Gastroesophageal sphincter (tissue), 3 donors: ENCODE measurements at regions not wholly inside any gene's neighbourhood (a gene's known extent, or its start where the extent isn't known, plus 50 kb on each side); places are given as distances from the start of the nearest gene placed in this dataset.

Source experiments
- EP300 ChIP-seq: sonication (generic); formaldehyde crosslinking; IDR thresholded peaks from one replicate; pipeline ENCODE4 v1.6.1; 2017; ENCODE audit warnings: antibody characterized with exemption, mild to moderate bottlenecking
- POLR2A ChIP-seq, 2 donors: fragments of 450-650 bp; IDR thresholded peaks; one replicate each; pipeline ENCODE4 v1.6.1; 2017; ENCODE audit warnings: antibody characterized with exemption in 2 of 2, mild to moderate bottlenecking in 2 of 2, moderate library complexity in 1 of 2
- POLR2AphosphoS5 ChIP-seq: sonication (generic); formaldehyde crosslinking; IDR thresholded peaks from one replicate; pipeline ENCODE4 v1.6.1; 2017; ENCODE audit warnings: antibody characterized with exemption
- TF ChIP-seq, protein P1 (sequence below), 4 experiments: fragments of 200-600 bp in 2 of 4; fragments of 450-650 bp in 2 of 4; sonication (generic) in 1 of 4; IDR thresholded peaks; one replicate each; pipeline ENCODE4 v1.5.1; 2017 to 2019; ENCODE audit warnings: antibody characterized with exemption in 4 of 4, mild to moderate bottlenecking in 2 of 4, moderate library complexity in 2 of 4

DNA sequence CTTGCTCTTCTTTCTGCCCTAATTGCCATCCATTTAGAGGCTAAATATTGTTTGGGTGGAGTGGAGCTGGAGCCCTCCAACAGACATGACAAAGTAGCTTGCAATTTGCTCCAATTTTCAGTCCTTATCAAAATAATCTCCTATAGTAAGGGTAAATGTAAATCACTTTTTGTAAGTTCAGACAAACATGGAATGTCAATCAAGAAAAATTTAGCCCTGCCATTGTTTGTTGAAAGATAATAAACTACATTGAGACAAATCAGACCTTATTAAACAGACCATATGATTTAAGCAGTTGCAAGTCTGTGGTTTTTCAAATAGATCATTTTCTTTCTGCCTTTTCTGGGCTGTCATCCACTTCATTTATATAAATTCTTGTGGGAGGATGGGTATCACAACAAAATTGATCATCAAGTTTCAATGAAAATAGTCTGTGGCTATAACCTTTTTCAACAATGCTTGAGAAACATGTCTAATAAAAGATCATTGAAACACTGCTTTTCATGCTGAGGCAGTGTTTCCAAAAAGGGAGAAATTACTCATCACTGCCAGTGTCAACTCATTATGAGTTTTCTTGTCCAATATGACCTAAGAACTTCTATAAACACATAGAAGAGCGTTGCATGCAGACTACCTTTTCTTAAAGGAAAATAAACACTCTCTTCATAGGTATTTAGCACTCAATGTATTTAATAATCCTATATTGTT is 1152.0 kb upstream of the B3GALT2 start:
- TF ChIP-seq POLR2AphosphoS5 (no peak), POLR2A (IDR thresholded peaks at IDR 0.05) (no peak), EP300 (no peak)
- TF ChIP-seq, protein P1, sequence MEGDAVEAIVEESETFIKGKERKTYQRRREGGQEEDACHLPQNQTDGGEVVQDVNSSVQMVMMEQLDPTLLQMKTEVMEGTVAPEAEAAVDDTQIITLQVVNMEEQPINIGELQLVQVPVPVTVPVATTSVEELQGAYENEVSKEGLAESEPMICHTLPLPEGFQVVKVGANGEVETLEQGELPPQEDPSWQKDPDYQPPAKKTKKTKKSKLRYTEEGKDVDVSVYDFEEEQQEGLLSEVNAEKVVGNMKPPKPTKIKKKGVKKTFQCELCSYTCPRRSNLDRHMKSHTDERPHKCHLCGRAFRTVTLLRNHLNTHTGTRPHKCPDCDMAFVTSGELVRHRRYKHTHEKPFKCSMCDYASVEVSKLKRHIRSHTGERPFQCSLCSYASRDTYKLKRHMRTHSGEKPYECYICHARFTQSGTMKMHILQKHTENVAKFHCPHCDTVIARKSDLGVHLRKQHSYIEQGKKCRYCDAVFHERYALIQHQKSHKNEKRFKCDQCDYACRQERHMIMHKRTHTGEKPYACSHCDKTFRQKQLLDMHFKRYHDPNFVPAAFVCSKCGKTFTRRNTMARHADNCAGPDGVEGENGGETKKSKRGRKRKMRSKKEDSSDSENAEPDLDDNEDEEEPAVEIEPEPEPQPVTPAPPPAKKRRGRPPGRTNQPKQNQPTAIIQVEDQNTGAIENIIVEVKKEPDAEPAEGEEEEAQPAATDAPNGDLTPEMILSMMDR (IDR thresholded peaks at IDR 0.05) = no peak
